Panc1 (cell line): ENCODE measurements at regions not wholly inside any gene's neighbourhood (a gene's known extent, or its start where the extent isn't known, plus 50 kb on each side); places are given as distances from the start of the nearest gene placed in this dataset.

Source experiments
- ATAC-seq: fragments of 200-7000 bp; cut with Tn5 transposase; 2 replicates; pipeline ENCODE4 v1.9.1; 2020; ENCODE audit warnings: mild to moderate bottlenecking, moderate library complexity
- BruUV-seq: library from RNA; stranded (reverse); fragments of 400-500 nt; replicated peaks from 2 replicates; lab custom pipeline; 2021; lab: Mats Ljungman, UMichigan
- CTCF ChIA-PET: fragments of 300-600 bp; sonication (Branson Sonifier 250); formaldehyde crosslinking; loops from one replicate; lab custom pipeline; 2022; ENCODE audit warnings: antibody characterized with exemption; lab: Charles Lee
- POLR2A ChIA-PET: fragments of 300-600 bp; sonication (Branson Sonifier 250); formaldehyde crosslinking; loops from one replicate; lab custom pipeline; 2022; ENCODE audit warnings: antibody characterized with exemption; lab: Charles Lee
- DNase-seq: peaks from one replicate; pipeline ENCODE4 v3.0.0-alpha.2; 2010; ENCODE audit warnings: low read depth, low spot score
- H3K27ac ChIP-seq: 2 replicates; pipeline ENCODE4 v1.5.1; 2011; ENCODE audit warnings: mild to moderate bottlenecking, low read length, inconsistent platforms
- H3K27me3 ChIP-seq: fragments of 200-500 bp; sonication (Bioruptor generic); 2 replicates; pipeline ENCODE4 v1.6.0; 2014; ENCODE audit warnings: low read length, inconsistent platforms; ENCODE audit not compliant: control insufficient read depth, insufficient read depth
- H3K36me3 ChIP-seq: fragments of 200-500 bp; sonication (Bioruptor generic); 2 replicates; pipeline ENCODE4 v1.5.1; 2014; ENCODE audit warnings: inconsistent platforms, mild to moderate bottlenecking, low read length, moderate library complexity; ENCODE audit not compliant: control insufficient read depth, insufficient read depth
- H3K4me1 ChIP-seq: 2 replicates; pipeline ENCODE4 v1.5.1; 2011; ENCODE audit warnings: inconsistent platforms, mild to moderate bottlenecking, low read length, moderate library complexity; ENCODE audit not compliant: control insufficient read depth, insufficient read depth
- H3K4me3 ChIP-seq, 2 experiments: 2 replicates each; pipeline ENCODE4 v1.5.1; 2011 to 2012; ENCODE audit warnings: low read depth in 2 of 2, low read length in 2 of 2, mild to moderate bottlenecking in 2 of 2, inconsistent platforms in 1 of 2, moderate library complexity in 1 of 2
- H3K9me3 ChIP-seq: fragments of 200-500 bp; sonication (Bioruptor generic); 2 replicates; pipeline ENCODE4 v1.5.1; 2014; ENCODE audit warnings: low read depth, mild to moderate bottlenecking, inconsistent platforms, low read length, moderate library complexity; ENCODE audit not compliant: control insufficient read depth, insufficient read depth
- POLR2AphosphoS5 ChIP-seq: IDR thresholded peaks from 2 replicates; pipeline ENCODE4 v1.6.1; 2012; ENCODE audit warnings: mild to moderate bottlenecking, low read depth, low read length, moderate library complexity
- SIN3A ChIP-seq: IDR thresholded peaks from 2 replicates; pipeline ENCODE4 v1.6.1; 2012; ENCODE audit warnings: low read depth, mild to moderate bottlenecking, low read length, moderate library complexity, borderline replicate concordance; ENCODE audit not compliant: insufficient read depth
- TCF7L2 ChIP-seq: IDR thresholded peaks from 2 replicates; pipeline ENCODE4 v1.6.1; 2011; ENCODE audit warnings: mild to moderate bottlenecking, low read depth, low read length, inconsistent platforms
- in situ Hi-C: cut with HindIII; loops from 2 replicates; pipeline ENCODE4 v1.10.0; 2016; ENCODE audit warnings: low sequenced_read_pairs, low pct_unique_long_range_greater_than_20kb
- intact Hi-C: fragments of 100-400 bp; cut with micrococcal nuclease; formaldehyde crosslinking; loops from one replicate; pipeline ENCODE4 v1.10.0; 2022; ENCODE audit not compliant: unreplicated experiment
- TF ChIP-seq, protein P1 (sequence below), 2 experiments: IDR thresholded peaks; 2 replicates each; pipeline ENCODE4 v1.6.1; 2011 to 2012; ENCODE audit warnings: low read depth in 2 of 2, control low read depth in 1 of 2, low read length in 1 of 2, mild to moderate bottlenecking in 1 of 2, moderate library complexity in 1 of 2; ENCODE audit not compliant: insufficient read depth in 1 of 2
- TF ChIP-seq, protein P2 (sequence below): fragments of 450-650 bp; IDR thresholded peaks from 2 replicates; pipeline ENCODE4 v1.5.1; 2017; ENCODE audit warnings: mild to moderate bottlenecking

DNA sequence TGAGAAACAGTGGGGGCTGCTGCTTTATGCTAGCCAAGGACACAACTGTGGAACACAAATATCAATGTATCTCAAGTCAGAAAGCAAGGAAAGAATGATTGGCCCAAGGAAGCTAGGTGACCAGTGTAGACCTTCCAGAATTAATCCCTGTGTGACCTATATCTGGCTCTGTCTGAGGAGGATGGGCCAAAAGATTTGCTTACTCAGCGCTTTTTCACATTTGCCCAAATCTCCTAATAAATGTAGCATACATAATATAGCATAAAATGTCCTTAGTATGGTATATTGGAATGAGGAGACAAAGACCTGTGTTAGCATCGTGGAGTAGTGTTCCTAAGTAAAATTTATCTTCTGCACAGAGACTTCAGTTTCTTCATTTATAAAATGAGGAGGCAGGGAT is 66.7 kb upstream of the NT5C1B start:
- TF ChIP-seq, protein P1, sequence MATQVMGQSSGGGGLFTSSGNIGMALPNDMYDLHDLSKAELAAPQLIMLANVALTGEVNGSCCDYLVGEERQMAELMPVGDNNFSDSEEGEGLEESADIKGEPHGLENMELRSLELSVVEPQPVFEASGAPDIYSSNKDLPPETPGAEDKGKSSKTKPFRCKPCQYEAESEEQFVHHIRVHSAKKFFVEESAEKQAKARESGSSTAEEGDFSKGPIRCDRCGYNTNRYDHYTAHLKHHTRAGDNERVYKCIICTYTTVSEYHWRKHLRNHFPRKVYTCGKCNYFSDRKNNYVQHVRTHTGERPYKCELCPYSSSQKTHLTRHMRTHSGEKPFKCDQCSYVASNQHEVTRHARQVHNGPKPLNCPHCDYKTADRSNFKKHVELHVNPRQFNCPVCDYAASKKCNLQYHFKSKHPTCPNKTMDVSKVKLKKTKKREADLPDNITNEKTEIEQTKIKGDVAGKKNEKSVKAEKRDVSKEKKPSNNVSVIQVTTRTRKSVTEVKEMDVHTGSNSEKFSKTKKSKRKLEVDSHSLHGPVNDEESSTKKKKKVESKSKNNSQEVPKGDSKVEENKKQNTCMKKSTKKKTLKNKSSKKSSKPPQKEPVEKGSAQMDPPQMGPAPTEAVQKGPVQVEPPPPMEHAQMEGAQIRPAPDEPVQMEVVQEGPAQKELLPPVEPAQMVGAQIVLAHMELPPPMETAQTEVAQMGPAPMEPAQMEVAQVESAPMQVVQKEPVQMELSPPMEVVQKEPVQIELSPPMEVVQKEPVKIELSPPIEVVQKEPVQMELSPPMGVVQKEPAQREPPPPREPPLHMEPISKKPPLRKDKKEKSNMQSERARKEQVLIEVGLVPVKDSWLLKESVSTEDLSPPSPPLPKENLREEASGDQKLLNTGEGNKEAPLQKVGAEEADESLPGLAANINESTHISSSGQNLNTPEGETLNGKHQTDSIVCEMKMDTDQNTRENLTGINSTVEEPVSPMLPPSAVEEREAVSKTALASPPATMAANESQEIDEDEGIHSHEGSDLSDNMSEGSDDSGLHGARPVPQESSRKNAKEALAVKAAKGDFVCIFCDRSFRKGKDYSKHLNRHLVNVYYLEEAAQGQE (IDR thresholded peaks at IDR 0.05; ENCODE audit: insufficient read depth in 1 of 2, low read depth in 2 of 2, low read length in 1 of 2): no peak
- no peak for TF ChIP-seq POLR2AphosphoS5
- TF ChIP-seq, protein P2, sequence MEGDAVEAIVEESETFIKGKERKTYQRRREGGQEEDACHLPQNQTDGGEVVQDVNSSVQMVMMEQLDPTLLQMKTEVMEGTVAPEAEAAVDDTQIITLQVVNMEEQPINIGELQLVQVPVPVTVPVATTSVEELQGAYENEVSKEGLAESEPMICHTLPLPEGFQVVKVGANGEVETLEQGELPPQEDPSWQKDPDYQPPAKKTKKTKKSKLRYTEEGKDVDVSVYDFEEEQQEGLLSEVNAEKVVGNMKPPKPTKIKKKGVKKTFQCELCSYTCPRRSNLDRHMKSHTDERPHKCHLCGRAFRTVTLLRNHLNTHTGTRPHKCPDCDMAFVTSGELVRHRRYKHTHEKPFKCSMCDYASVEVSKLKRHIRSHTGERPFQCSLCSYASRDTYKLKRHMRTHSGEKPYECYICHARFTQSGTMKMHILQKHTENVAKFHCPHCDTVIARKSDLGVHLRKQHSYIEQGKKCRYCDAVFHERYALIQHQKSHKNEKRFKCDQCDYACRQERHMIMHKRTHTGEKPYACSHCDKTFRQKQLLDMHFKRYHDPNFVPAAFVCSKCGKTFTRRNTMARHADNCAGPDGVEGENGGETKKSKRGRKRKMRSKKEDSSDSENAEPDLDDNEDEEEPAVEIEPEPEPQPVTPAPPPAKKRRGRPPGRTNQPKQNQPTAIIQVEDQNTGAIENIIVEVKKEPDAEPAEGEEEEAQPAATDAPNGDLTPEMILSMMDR: no peak
- TF ChIP-seq TCF7L2: no peak
- no peak for TF ChIP-seq SIN3A
- POLR2A ChIA-PET: no interaction called here
- BruUV-seq: no TSS peak
- Histone ChIP-seq H3K27ac (no peak overlapping the region), H3K27me3 (no peaks in the 10 kb centered on the region), H3K36me3 (no peaks in the 10 kb centered on the region), H3K9me3 (no peaks in the 10 kb centered on the region), H3K4me1 (no peaks in the 10 kb centered on the region), H3K4me3 (no peak overlapping the region)
- in situ Hi-C loops: no loop called here
- no peak for ATAC-seq
- intact Hi-C loops: no loop called here
- DNase-seq: no peak
- CTCF ChIA-PET: no interaction called here

DNA sequence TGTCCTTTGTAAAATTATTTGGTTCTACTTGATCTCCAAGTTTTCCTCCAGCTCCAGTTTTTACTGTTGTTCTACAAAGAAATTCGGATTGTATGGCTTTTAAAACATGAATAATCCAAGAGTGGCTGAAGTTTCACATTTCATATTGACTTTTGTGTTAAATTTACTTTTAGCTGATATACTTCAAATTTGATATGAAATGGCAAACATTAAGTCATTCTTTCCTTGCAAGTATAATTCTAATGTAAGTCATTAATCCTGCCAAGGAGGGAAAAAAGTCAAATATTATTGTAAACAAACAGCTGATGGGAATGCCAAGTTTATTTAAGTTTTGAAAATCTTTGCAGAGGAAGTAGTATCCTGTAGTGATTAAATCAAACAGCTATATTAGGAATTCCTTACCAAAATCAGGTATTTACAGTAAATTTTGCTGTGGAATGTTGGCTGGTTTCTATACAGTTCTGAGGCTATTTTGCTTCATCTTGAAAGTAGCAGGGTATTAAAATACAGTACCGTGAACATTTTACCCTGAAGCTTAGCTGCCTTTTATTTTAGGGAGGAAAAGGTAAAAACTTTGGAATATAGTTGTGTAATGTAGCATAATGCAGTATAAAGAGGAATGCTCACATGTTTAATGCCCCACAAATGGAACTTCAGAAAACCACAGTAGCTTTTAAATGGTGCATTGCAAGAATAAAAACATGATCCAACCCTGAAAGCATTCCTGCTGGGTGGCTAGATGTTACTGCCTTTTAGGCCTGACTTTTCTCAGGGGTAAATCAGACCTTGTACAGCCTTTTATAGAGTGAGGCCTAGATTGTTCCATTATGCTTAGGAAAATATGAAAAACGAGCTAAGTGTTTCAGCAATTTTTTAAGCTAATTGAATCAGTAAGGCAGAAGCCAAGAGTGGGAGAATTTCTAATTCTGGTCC is 62.7 kb upstream of the NT5C1B start:
- ATAC-seq: no peak
- no peak overlapping the region for H3K27ac ChIP-seq
- no peaks in the 10 kb centered on the region for H3K36me3 ChIP-seq
- no peak overlapping the region for H3K4me3 ChIP-seq
- TF ChIP-seq SIN3A (no peak), TCF7L2 (no peak), POLR2AphosphoS5 (no peak)
- TF ChIP-seq, protein P2: no peak
- TF ChIP-seq, protein P1 (IDR thresholded peaks at IDR 0.05; ENCODE audit: insufficient read depth in 1 of 2, low read depth in 2 of 2, low read length in 1 of 2): no peak
- BruUV-seq: no TSS peak
- H3K27me3 ChIP-seq: no peaks in the 10 kb centered on the region
- H3K9me3 ChIP-seq: no peaks in the 10 kb centered on the region
- H3K4me1 ChIP-seq: no peaks in the 10 kb centered on the region
- no peak for DNase-seq
- CTCF ChIA-PET: no interaction called here
- in situ Hi-C loops: no loop called here
- POLR2A ChIA-PET: interaction anchor here (0.6 kb wide), 1 partner anchor 96 kb away, joined by 3 read pairs; no protein-coding TSS in a partner anchor
- intact Hi-C loops: no loop called here
